Neural progenitor cell (in vitro differentiated cells): ENCODE measurements at regions not wholly inside any gene's neighbourhood (a gene's known extent, or its start where the extent isn't known, plus 50 kb on each side); places are given as distances from the start of the nearest gene placed in this dataset.

Experiments used
- DNase-seq: peaks from one replicate; pipeline ENCODE4 v3.0.0-alpha.2; 2016; ENCODE audit warnings: low spot score
- H2AFZ ChIP-seq: fragments of 200-600 bp; sonication (generic); replicated peaks from 2 replicates; pipeline ENCODE4 v1.6.1; 2016; ENCODE audit warnings: antibody characterized with exemption
- H3F3A ChIP-seq: fragments of 200-600 bp; sonication (generic); 2 replicates; pipeline ENCODE4 v1.6.1; 2016; ENCODE audit warnings: antibody characterized with exemption, low read depth
- H3K27ac ChIP-seq: fragments of 200-600 bp; sonication (generic); 2 replicates; pipeline ENCODE4 v1.5.1; 2016; ENCODE audit warnings: mild to moderate bottlenecking
- H3K27me3 ChIP-seq: fragments of 200-600 bp; sonication (generic); 2 replicates; pipeline ENCODE4 v1.6.1; 2016; ENCODE audit warnings: mild to moderate bottlenecking, moderate library complexity
- H3K36me3 ChIP-seq: fragments of 200-600 bp; sonication (generic); 2 replicates; pipeline ENCODE4 v1.5.1; 2016
- H3K4me1 ChIP-seq: fragments of 200-600 bp; sonication (generic); 2 replicates; pipeline ENCODE4 v1.6.1; 2016; ENCODE audit warnings: mixed run types
- H3K4me2 ChIP-seq: fragments of 200-600 bp; sonication (generic); 2 replicates; pipeline ENCODE4 v1.6.1; 2016
- H3K4me3 ChIP-seq: fragments of 200-600 bp; sonication (generic); 2 replicates; pipeline ENCODE4 v1.5.1; 2016
- H3K79me2 ChIP-seq: fragments of 200-600 bp; sonication (generic); 2 replicates; pipeline ENCODE4 v1.6.1; 2016; ENCODE audit warnings: low read depth
- H3K9ac ChIP-seq: fragments of 200-600 bp; sonication (generic); 2 replicates; pipeline ENCODE4 v1.6.1; 2016
- H3K9me3 ChIP-seq: fragments of 200-600 bp; sonication (generic); 2 replicates; pipeline ENCODE4 v1.5.1; 2016; ENCODE audit warnings: low read depth
- H4K20me1 ChIP-seq: fragments of 200-600 bp; sonication (generic); 2 replicates; pipeline ENCODE4 v1.6.1; 2016; ENCODE audit warnings: low read depth
- H3K27ac Mint-ChIP-seq: 3 replicates; pipeline ENCODE4 v1.8.0; 2021; ENCODE audit warnings: mixed read lengths
- H3K27me3 Mint-ChIP-seq: 2 replicates; pipeline ENCODE4 v1.8.0; 2022; ENCODE audit warnings: low read depth, mild to moderate bottlenecking, inconsistent platforms, moderate library complexity, mixed read lengths; ENCODE audit not compliant: insufficient read depth
- H3K36me3 Mint-ChIP-seq: 3 replicates; pipeline ENCODE4 v1.8.0; 2021; ENCODE audit warnings: mixed read lengths
- H3K4me1 Mint-ChIP-seq: 3 replicates; pipeline ENCODE4 v1.8.0; 2021; ENCODE audit warnings: mixed read lengths
- H3K4me3 Mint-ChIP-seq: 3 replicates; pipeline ENCODE4 v1.8.0; 2021; ENCODE audit warnings: mild to moderate bottlenecking, moderate library complexity, mixed read lengths
- H3K9me3 Mint-ChIP-seq: 3 replicates; pipeline ENCODE4 v1.8.0; 2020; ENCODE audit warnings: mixed read lengths
- CTCF ChIP-seq: fragments of 200-600 bp; sonication (generic); IDR thresholded peaks from 2 replicates; pipeline ENCODE4 v1.5.1; 2017; ENCODE audit warnings: antibody characterized with exemption, mild to moderate bottlenecking
- EZH2 ChIP-seq: fragments of 200-600 bp; sonication (generic); IDR thresholded peaks from 2 replicates; pipeline ENCODE4 v1.6.1; 2017; ENCODE audit warnings: antibody characterized with exemption, mild to moderate bottlenecking, moderate library complexity
- EZH2phosphoT487 ChIP-seq: fragments of 200-600 bp; sonication (generic); IDR thresholded peaks from 2 replicates; pipeline ENCODE4 v1.6.1; 2017; ENCODE audit warnings: antibody characterized with exemption

- no peak overlapping the region for H3K27ac ChIP-seq
- H3K4me1 ChIP-seq = no peaks in the 10 kb centered on the region
- no peak overlapping the region for H2AFZ ChIP-seq
- no peaks in the 10 kb centered on the region for H3K9me3 ChIP-seq
- no peaks in the 10 kb centered on the region for H3K36me3 Mint-ChIP-seq
- H3K4me3 Mint-ChIP-seq = no peak overlapping the region
- H3K4me2 ChIP-seq = no peak overlapping the region
- H3K4me3 ChIP-seq = no peak overlapping the region
- no peaks in the 10 kb centered on the region for H3K4me1 Mint-ChIP-seq
- DNase-seq = no peak
- no peak for TF ChIP-seq EZH2phosphoT487
- no peak for TF ChIP-seq EZH2
- TF ChIP-seq CTCF = no peak
- H3F3A ChIP-seq = no peaks in the 10 kb centered on the region
- H3K9me3 Mint-ChIP-seq = peaks cover 9% of the 10 kb centered on the region
- H4K20me1 ChIP-seq = no peaks in the 10 kb centered on the region
- no peak overlapping the region for H3K27ac Mint-ChIP-seq
- no peak overlapping the region for H3K9ac ChIP-seq
- no peaks in the 10 kb centered on the region for H3K36me3 ChIP-seq
- no peaks in the 10 kb centered on the region for H3K79me2 ChIP-seq
- no peaks in the 10 kb centered on the region for H3K27me3 ChIP-seq
- H3K27me3 Mint-ChIP-seq = no peaks in the 10 kb centered on the region
These were observed 73.0 kb upstream of the PGR start for GRCh38 chr11:101202614-101203013.

GRCh38 chr11:101199416-101199815 lies 69.8 kb upstream of the PGR start:
- no peak overlapping the region for H3K4me3 ChIP-seq
- H3F3A ChIP-seq = no peaks in the 10 kb centered on the region
- H3K4me2 ChIP-seq = no peak overlapping the region
- no peak for DNase-seq
- H3K9me3 ChIP-seq = no peaks in the 10 kb centered on the region
- TF ChIP-seq EZH2phosphoT487 (no peak), EZH2 (no peak), CTCF (no peak)
- Mint-ChIP-seq H3K4me3 (no peak overlapping the region), H3K4me1 (no peaks in the 10 kb centered on the region), H3K9me3 (peaks cover 4% of the 10 kb centered on the region), H3K36me3 (no peaks in the 10 kb centered on the region), H3K27me3 (no peaks in the 10 kb centered on the region), H3K27ac (no peak overlapping the region)
- no peaks in the 10 kb centered on the region for H3K4me1 ChIP-seq
- no peaks in the 10 kb centered on the region for H3K36me3 ChIP-seq
- no peak overlapping the region for H3K9ac ChIP-seq
- no peaks in the 10 kb centered on the region for H4K20me1 ChIP-seq
- H3K79me2 ChIP-seq = no peaks in the 10 kb centered on the region
- no peaks in the 10 kb centered on the region for H3K27me3 ChIP-seq
- no peak overlapping the region for H2AFZ ChIP-seq
- H3K27ac ChIP-seq = no peak overlapping the region

GRCh38 chr11:101195294-101195693 lies 65.7 kb upstream of the PGR start:
- H4K20me1 ChIP-seq = no peaks in the 10 kb centered on the region
- H3K4me1 ChIP-seq = no peaks in the 10 kb centered on the region
- no peaks in the 10 kb centered on the region for H3K79me2 ChIP-seq
- no peaks in the 10 kb centered on the region for H3K27me3 ChIP-seq
- no peaks in the 10 kb centered on the region for H3K27me3 Mint-ChIP-seq
- no peaks in the 10 kb centered on the region for H3K36me3 Mint-ChIP-seq
- no peak for DNase-seq
- no peak overlapping the region for H3K9ac ChIP-seq
- no peaks in the 10 kb centered on the region for H3F3A ChIP-seq
- H3K27ac ChIP-seq = no peak overlapping the region
- no peaks in the 10 kb centered on the region for H3K36me3 ChIP-seq
- no peak overlapping the region for H3K4me2 ChIP-seq
- no peak overlapping the region for H2AFZ ChIP-seq
- TF ChIP-seq CTCF = no peak
- TF ChIP-seq EZH2 = no peak
- TF ChIP-seq EZH2phosphoT487 = no peak
- no peak overlapping the region for H3K4me3 Mint-ChIP-seq
- no peaks in the 10 kb centered on the region for H3K9me3 Mint-ChIP-seq
- H3K9me3 ChIP-seq = no peaks in the 10 kb centered on the region
- no peaks in the 10 kb centered on the region for H3K4me1 Mint-ChIP-seq
- H3K27ac Mint-ChIP-seq = no peak overlapping the region
- H3K4me3 ChIP-seq = no peak overlapping the region

DNA sequence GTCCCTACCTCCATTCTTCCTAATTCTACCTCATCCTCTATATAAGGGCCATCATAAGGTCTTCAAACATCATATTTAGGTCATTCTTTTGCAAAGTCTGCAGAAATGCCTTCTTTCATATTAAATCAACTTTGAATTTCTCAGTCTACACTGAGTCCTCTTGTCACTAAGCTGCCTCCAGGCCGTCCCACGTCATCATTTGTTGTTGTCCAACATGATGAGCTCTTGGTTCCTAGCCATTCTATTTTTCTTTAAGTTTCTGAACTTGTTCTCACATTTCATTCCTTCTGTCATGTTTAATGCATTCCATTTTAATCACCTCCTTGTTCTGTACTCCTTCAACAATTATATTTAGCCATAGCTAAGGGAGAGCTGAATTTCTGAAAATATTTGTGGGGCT lies 59.2 kb upstream of the PGR start:
- H3K79me2 ChIP-seq = no peaks in the 10 kb centered on the region
- H3K9me3 ChIP-seq = no peaks in the 10 kb centered on the region
- Mint-ChIP-seq H3K27me3 (no peaks in the 10 kb centered on the region), H3K9me3 (no peaks in the 10 kb centered on the region), H3K36me3 (no peaks in the 10 kb centered on the region), H3K4me1 (no peaks in the 10 kb centered on the region), H3K4me3 (no peak overlapping the region), H3K27ac (no peak overlapping the region)
- H3K4me1 ChIP-seq = no peaks in the 10 kb centered on the region
- H3K27ac ChIP-seq = no peak overlapping the region
- H3K27me3 ChIP-seq = no peaks in the 10 kb centered on the region
- no peaks in the 10 kb centered on the region for H4K20me1 ChIP-seq
- H3K9ac ChIP-seq = no peak overlapping the region
- no peak overlapping the region for H3K4me3 ChIP-seq
- DNase-seq = no peak
- no peak overlapping the region for H2AFZ ChIP-seq
- H3K4me2 ChIP-seq = no peak overlapping the region
- TF ChIP-seq EZH2phosphoT487 (no peak), CTCF (no peak), EZH2 (no peak)
- no peaks in the 10 kb centered on the region for H3K36me3 ChIP-seq
- no peaks in the 10 kb centered on the region for H3F3A ChIP-seq
